SJSA1 (cell line): ENCODE measurements at regions not wholly inside any gene's neighbourhood (a gene's known extent, or its start where the extent isn't known, plus 50 kb on each side); places are given as distances from the start of the nearest gene placed in this dataset.

ENCODE experiments used
- DNase-seq, 2 experiments: peaks; one replicate each; pipeline ENCODE4 v3.0.0-alpha.2; 2015 to 2020; ENCODE audit warnings: low spot score in 2 of 2, low read depth in 1 of 2
- H3K27ac ChIP-seq: fragments of 250-450 bp; sonication (Bioruptor Pico); 2 replicates; pipeline ENCODE4 v1.5.1; 2020; ENCODE audit warnings: mild to moderate bottlenecking, moderate library complexity
- H3K27me3 ChIP-seq: fragments of 250-450 bp; sonication (Bioruptor Pico); replicated peaks from 2 replicates; pipeline ENCODE4 v1.5.1; 2020; ENCODE audit warnings: mild to moderate bottlenecking, moderate library complexity
- H3K36me3 ChIP-seq: fragments of 250-450 bp; sonication (Bioruptor Pico); 2 replicates; pipeline ENCODE4 v1.5.1; 2020; ENCODE audit warnings: mild to moderate bottlenecking
- H3K4me1 ChIP-seq: fragments of 250-450 bp; sonication (Bioruptor Pico); replicated peaks from 2 replicates; pipeline ENCODE4 v1.6.1; 2021; ENCODE audit warnings: mild to moderate bottlenecking
- H3K4me3 ChIP-seq: fragments of 250-450 bp; sonication (Bioruptor Pico); 2 replicates; pipeline ENCODE4 v1.5.1; 2020; ENCODE audit warnings: mild to moderate bottlenecking
- H3K9me3 ChIP-seq: fragments of 250-450 bp; sonication (Bioruptor Pico); replicated peaks from 2 replicates; pipeline ENCODE4 v1.5.1; 2020; ENCODE audit warnings: mild to moderate bottlenecking

GRCh38 chr6:167567142-167568033 is 242.5 kb downstream of the TTLL2 start:
- no peaks in the 10 kb centered on the region for H3K9me3 ChIP-seq
- H3K27ac ChIP-seq = peak overlapping the region; percentile 85
- H3K27me3 ChIP-seq = no peaks in the 10 kb centered on the region
- peaks cover 61% of the 10 kb centered on the region for H3K4me1 ChIP-seq
- peak; percentile 96 for DNase-seq
- 0 out of 2 replicates have a peak, but pooled peaks cover 6% of the 10 kb centered on the region for H3K36me3 ChIP-seq
- H3K4me3 ChIP-seq = no peak overlapping the region

- H3K36me3 ChIP-seq = 0 out of 2 replicates have a peak, but pooled peaks cover 6% of the 10 kb centered on the region
- H3K9me3 ChIP-seq = no peaks in the 10 kb centered on the region
- no peak overlapping the region for H3K4me3 ChIP-seq
- H3K4me1 ChIP-seq = peaks cover 73% of the 10 kb centered on the region
- no peaks in the 10 kb centered on the region for H3K27me3 ChIP-seq
- peak overlapping the region; percentile 85 for H3K27ac ChIP-seq
- DNase-seq = no peak
These were observed 243.6 kb downstream of the TTLL2 start for GRCh38 chr6:167568407-167569024.

- H3K36me3 ChIP-seq = 0 out of 2 replicates have a peak, but pooled peaks cover 6% of the 10 kb centered on the region
These were observed 244.3 kb downstream of the TTLL2 start for GRCh38 chr6:167569041-167569805.

GRCh38 chr6:167569879-167570278 is 245.0 kb downstream of the TTLL2 start:
- Histone ChIP-seq H3K27ac (no peak overlapping the region), H3K4me3 (no peak overlapping the region), H3K4me1 (peaks cover 73% of the 10 kb centered on the region), H3K36me3 (0 out of 2 replicates have a peak, but pooled peaks cover 6% of the 10 kb centered on the region), H3K9me3 (no peaks in the 10 kb centered on the region), H3K27me3 (no peaks in the 10 kb centered on the region)
- no peak for DNase-seq

More at GRCh38 chr6:167569041-167569805, 244.3 kb downstream of the TTLL2 start:
- Histone ChIP-seq H3K4me1 (peaks cover 79% of the 10 kb centered on the region), H3K9me3 (no peaks in the 10 kb centered on the region), H3K27ac (no peak overlapping the region; the same call in 1 of the 2 replicates), H3K4me3 (no peak overlapping the region), H3K27me3 (no peaks in the 10 kb centered on the region)
- DNase-seq = no peak

GRCh38 chr6:167570460-167571400 is 245.8 kb downstream of the TTLL2 start:
- H3K27me3 ChIP-seq = no peaks in the 10 kb centered on the region
- 0 out of 2 replicates have a peak, but pooled peaks cover 6% of the 10 kb centered on the region for H3K36me3 ChIP-seq
- no peaks in the 10 kb centered on the region for H3K9me3 ChIP-seq
- no peak for DNase-seq
- peak overlapping the region; percentile 83; the same call in 1 of the 2 replicates for H3K27ac ChIP-seq
- H3K4me1 ChIP-seq = peaks cover 64% of the 10 kb centered on the region
- H3K4me3 ChIP-seq = no peak overlapping the region

- peak; percentile 74 to 85 for DNase-seq
- H3K9me3 ChIP-seq = no peaks in the 10 kb centered on the region
These were observed 246.7 kb downstream of the TTLL2 start for GRCh38 chr6:167571550-167571949.

GRCh38 chr6:167572106-167572505 is 247.2 kb downstream of the TTLL2 start:
- Histone ChIP-seq H3K9me3 (no peaks in the 10 kb centered on the region), H3K4me1 (peaks cover 53% of the 10 kb centered on the region)
- DNase-seq = no peak

More at GRCh38 chr6:167571550-167571949, 246.7 kb downstream of the TTLL2 start:
- H3K27me3 ChIP-seq = no peaks in the 10 kb centered on the region
- H3K36me3 ChIP-seq = 0 out of 2 replicates have a peak, but pooled peaks cover 6% of the 10 kb centered on the region
- H3K4me3 ChIP-seq = no peak overlapping the region
- H3K4me1 ChIP-seq = peaks cover 58% of the 10 kb centered on the region
- H3K27ac ChIP-seq = peak overlapping the region; percentile 83

GRCh38 chr6:167572841-167573271 is 248.0 kb downstream of the TTLL2 start:
- H3K36me3 ChIP-seq = 0 out of 2 replicates have a peak, but pooled peaks cover 6% of the 10 kb centered on the region
- peaks cover 45% of the 10 kb centered on the region for H3K4me1 ChIP-seq
- peak; percentile 71 to 72 for DNase-seq
- peak overlapping the region; percentile 83 for H3K27ac ChIP-seq
- no peaks in the 10 kb centered on the region for H3K9me3 ChIP-seq
- H3K4me3 ChIP-seq = peak overlapping the region; percentile 14; the same call in 1 of the 2 replicates
- H3K27me3 ChIP-seq = no peaks in the 10 kb centered on the region

More at GRCh38 chr6:167572106-167572505, 247.2 kb downstream of the TTLL2 start:
- no peaks in the 10 kb centered on the region for H3K27me3 ChIP-seq
- peak overlapping the region; percentile 83 for H3K27ac ChIP-seq
- peak overlapping the region; percentile 14; the same call in 1 of the 2 replicates for H3K4me3 ChIP-seq
- 0 out of 2 replicates have a peak, but pooled peaks cover 6% of the 10 kb centered on the region for H3K36me3 ChIP-seq

- H3K27ac ChIP-seq = peak overlapping the region; percentile 83
- H3K27me3 ChIP-seq = no peaks in the 10 kb centered on the region
- H3K9me3 ChIP-seq = no peaks in the 10 kb centered on the region
- peak in 1 of 2 experiments; percentile 65 for DNase-seq
- H3K36me3 ChIP-seq = no peaks in the 10 kb centered on the region
- peak overlapping the region; percentile 14; the same call in 1 of the 2 replicates for H3K4me3 ChIP-seq
- H3K4me1 ChIP-seq = peaks cover 38% of the 10 kb centered on the region
These were observed 248.8 kb downstream of the TTLL2 start for GRCh38 chr6:167573461-167574215.

- Histone ChIP-seq H3K4me1 (peaks cover 36% of the 10 kb centered on the region), H3K36me3 (no peaks in the 10 kb centered on the region), H3K27ac (peak overlapping the region; percentile 83; the same call in 1 of the 2 replicates), H3K9me3 (no peaks in the 10 kb centered on the region), H3K27me3 (no peaks in the 10 kb centered on the region), H3K4me3 (no peak overlapping the region)
- no peak for DNase-seq
These were observed 249.7 kb downstream of the TTLL2 start for GRCh38 chr6:167574431-167575151.

- Histone ChIP-seq H3K9me3 (no peaks in the 10 kb centered on the region), H3K27ac (no peak overlapping the region), H3K36me3 (no peaks in the 10 kb centered on the region), H3K4me3 (no peak overlapping the region), H3K27me3 (no peaks in the 10 kb centered on the region), H3K4me1 (peaks cover 40% of the 10 kb centered on the region)
- no peak for DNase-seq
These were observed 250.3 kb downstream of the TTLL2 start for GRCh38 chr6:167575158-167575696.
